GM23338 (cell line): ENCODE measurements at regions not wholly inside any gene's neighbourhood (a gene's known extent, or its start where the extent isn't known, plus 50 kb on each side); places are given as distances from the start of the nearest gene placed in this dataset.

ENCODE experiments used
- ATAC-seq: fragments of 200-7000 bp; cut with Tn5 transposase; 3 replicates; pipeline ENCODE4 v1.9.1; 2020
- DNase-seq: peaks from one replicate; pipeline ENCODE4 v3.0.0-alpha.2; 2015; ENCODE audit warnings: low spot score
- H2AFZ ChIP-seq: fragments of 200-600 bp; sonication (generic); 2 replicates; pipeline ENCODE4 v1.8.0; 2016; ENCODE audit warnings: antibody characterized with exemption, mild to moderate bottlenecking, moderate library complexity
- H3F3A ChIP-seq: fragments of 200-600 bp; sonication (generic); replicated peaks from 2 replicates; pipeline ENCODE4 v1.8.0; 2017; ENCODE audit warnings: antibody characterized with exemption, mixed run types, low read depth
- H3K27ac ChIP-seq: fragments of 200-600 bp; sonication (generic); 2 replicates; pipeline ENCODE4 v1.6.1; 2016; ENCODE audit warnings: low read depth
- H3K27me3 ChIP-seq: fragments of 200-600 bp; sonication (generic); 2 replicates; pipeline ENCODE4 v1.8.0; 2016; ENCODE audit warnings: mild to moderate bottlenecking, mixed run types, moderate library complexity; ENCODE audit not compliant: insufficient read depth
- H3K36me3 ChIP-seq: fragments of 200-600 bp; sonication (generic); 2 replicates; pipeline ENCODE4 v1.8.0; 2016; ENCODE audit warnings: mild to moderate bottlenecking; ENCODE audit not compliant: insufficient read depth
- H3K4me1 ChIP-seq: fragments of 200-600 bp; sonication (generic); 2 replicates; pipeline ENCODE4 v1.8.0; 2016; ENCODE audit warnings: mild to moderate bottlenecking, moderate library complexity; ENCODE audit not compliant: insufficient read depth
- H3K4me2 ChIP-seq: fragments of 200-600 bp; sonication (generic); 2 replicates; pipeline ENCODE4 v1.7.1; 2017; ENCODE audit warnings: mixed run types
- H3K4me3 ChIP-seq: fragments of 200-600 bp; sonication (generic); 2 replicates; pipeline ENCODE4 v1.6.1; 2016; ENCODE audit warnings: mixed run types
- H3K79me2 ChIP-seq: fragments of 200-600 bp; sonication (generic); replicated peaks from 2 replicates; pipeline ENCODE4 v1.8.0; 2017; ENCODE audit warnings: mild to moderate bottlenecking; ENCODE audit not compliant: insufficient read depth
- H3K9me2 ChIP-seq: fragments of 200-600 bp; sonication (generic); 2 replicates; pipeline ENCODE4 v1.8.0; 2017; ENCODE audit not compliant: insufficient read depth
- H4K20me1 ChIP-seq: fragments of 200-600 bp; sonication (generic); replicated peaks from 2 replicates; pipeline ENCODE4 v1.8.0; 2017; ENCODE audit warnings: mild to moderate bottlenecking; ENCODE audit not compliant: insufficient read depth
- H3K27ac Mint-ChIP-seq: 2 replicates; pipeline ENCODE4 v1.8.0; 2020; ENCODE audit warnings: inconsistent platforms, mild to moderate bottlenecking, moderate library complexity, mixed read lengths
- H3K27me3 Mint-ChIP-seq: 3 replicates; pipeline ENCODE4 v1.8.0; 2022; ENCODE audit warnings: low read depth, mild to moderate bottlenecking, moderate library complexity, mixed read lengths, inconsistent platforms; ENCODE audit not compliant: insufficient read depth, poor library complexity
- H3K36me3 Mint-ChIP-seq: 3 replicates; pipeline ENCODE4 v1.8.0; 2021; ENCODE audit warnings: low read depth, mild to moderate bottlenecking, inconsistent platforms, moderate library complexity, mixed read lengths
- H3K4me1 Mint-ChIP-seq: 3 replicates; pipeline ENCODE4 v1.8.0; 2020; ENCODE audit warnings: mild to moderate bottlenecking, inconsistent platforms, mixed read lengths
- H3K4me3 Mint-ChIP-seq: 3 replicates; pipeline ENCODE4 v1.8.0; 2021; ENCODE audit warnings: moderate library complexity, mild to moderate bottlenecking, inconsistent platforms, mixed read lengths
- H3K9me3 Mint-ChIP-seq: 3 replicates; pipeline ENCODE4 v1.8.0; 2020; ENCODE audit warnings: moderate library complexity, mild to moderate bottlenecking, inconsistent platforms, mixed read lengths
- CREB1 ChIP-seq: fragments of 250-450 bp; sonication (Bioruptor Pico); IDR thresholded peaks from 2 replicates; pipeline ENCODE4 v1.5.0; 2020; ENCODE audit warnings: low read depth, mild to moderate bottlenecking, moderate library complexity
- CTCF ChIP-seq, 2 experiments: fragments of 200-600 bp in 1 of 2; sonication (generic) in 1 of 2; conservative IDR thresholded peaks; 2 replicates each; pipeline versions ENCODE4 v1.5.1 to v1.6.1; 2016 to 2017; ENCODE audit warnings: antibody characterized with exemption in 2 of 2, low read depth in 2 of 2, mild to moderate bottlenecking in 2 of 2, moderate library complexity in 1 of 2
- EZH2 ChIP-seq: fragments of 200-600 bp; sonication (generic); IDR thresholded peaks from one replicate; pipeline ENCODE4 v1.8.0; 2017; ENCODE audit warnings: antibody characterized with exemption, mild to moderate bottlenecking, low read depth; ENCODE audit not compliant: unreplicated experiment
- EZH2phosphoT487 ChIP-seq: fragments of 200-600 bp; sonication (generic); IDR thresholded peaks from one replicate; pipeline ENCODE4 v1.8.1; 2018; ENCODE audit warnings: antibody characterized with exemption; ENCODE audit not compliant: unreplicated experiment
- JUNB ChIP-seq: IDR thresholded peaks from one replicate; pipeline ENCODE4 v1.6.1; 2016; ENCODE audit warnings: antibody characterized with exemption; ENCODE audit not compliant: unreplicated experiment
- NANOG ChIP-seq: IDR thresholded peaks from 2 replicates; pipeline ENCODE4 v1.6.1; 2016; ENCODE audit warnings: antibody characterized with exemption, borderline replicate concordance
- POLR2AphosphoS5 ChIP-seq: IDR thresholded peaks from 2 replicates; pipeline ENCODE4 v1.6.1; 2016; ENCODE audit warnings: antibody characterized with exemption, low read depth
- REST ChIP-seq: IDR thresholded peaks from one replicate; pipeline ENCODE4 v1.6.1; 2018; ENCODE audit warnings: antibody characterized with exemption; ENCODE audit not compliant: unreplicated experiment
- STAT1 ChIP-seq: IDR thresholded peaks from one replicate; pipeline ENCODE4 v1.6.1; 2016; ENCODE audit warnings: antibody characterized with exemption; ENCODE audit not compliant: unreplicated experiment
- ZNF114 ChIP-seq: fragments of 250-450 bp; sonication (Bioruptor Pico); IDR thresholded peaks from 2 replicates; pipeline ENCODE4 v1.5.0; 2020; ENCODE audit warnings: mild to moderate bottlenecking, moderate library complexity
- TF ChIP-seq, protein P1 (sequence below): IDR thresholded peaks from 2 replicates; pipeline ENCODE4 v1.6.1; 2016; ENCODE audit warnings: antibody characterized with exemption

DNA sequence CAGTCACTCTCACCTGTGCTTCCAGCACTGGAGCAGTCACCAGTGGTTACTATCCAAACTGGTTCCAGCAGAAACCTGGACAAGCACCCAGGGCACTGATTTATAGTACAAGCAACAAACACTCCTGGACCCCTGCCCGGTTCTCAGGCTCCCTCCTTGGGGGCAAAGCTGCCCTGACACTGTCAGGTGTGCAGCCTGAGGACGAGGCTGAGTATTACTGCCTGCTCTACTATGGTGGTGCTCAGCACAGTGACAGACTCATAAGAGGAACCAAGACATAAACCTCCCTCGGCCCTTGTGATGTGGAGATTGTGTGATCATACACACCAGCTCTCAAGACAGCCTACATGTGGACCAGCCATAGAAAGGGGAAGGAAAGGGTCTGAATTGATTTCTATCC lies 113.3 kb downstream of the ZNF280B start:
- Histone ChIP-seq H3K36me3 (no peaks in the 10 kb centered on the region; the same call in 1 of the 2 replicates), H3K4me3 (no peak overlapping the region), H3K4me1 (no peaks in the 10 kb centered on the region), H3K4me2 (no peak overlapping the region), H3K27me3 (peaks cover 100% of the 10 kb centered on the region), H3K79me2 (no peaks in the 10 kb centered on the region), H2AFZ (no peak overlapping the region), H3K27ac (no peak overlapping the region), H3F3A (no peaks in the 10 kb centered on the region), H4K20me1 (no peaks in the 10 kb centered on the region), H3K9me2 (no peaks in the 10 kb centered on the region)
- TF ChIP-seq EZH2, result no peak
- no peak for TF ChIP-seq CTCF (conservative IDR thresholded peaks at IDR 0.05; ENCODE audit: low read depth in 2 of 2)
- TF ChIP-seq, protein P1, sequence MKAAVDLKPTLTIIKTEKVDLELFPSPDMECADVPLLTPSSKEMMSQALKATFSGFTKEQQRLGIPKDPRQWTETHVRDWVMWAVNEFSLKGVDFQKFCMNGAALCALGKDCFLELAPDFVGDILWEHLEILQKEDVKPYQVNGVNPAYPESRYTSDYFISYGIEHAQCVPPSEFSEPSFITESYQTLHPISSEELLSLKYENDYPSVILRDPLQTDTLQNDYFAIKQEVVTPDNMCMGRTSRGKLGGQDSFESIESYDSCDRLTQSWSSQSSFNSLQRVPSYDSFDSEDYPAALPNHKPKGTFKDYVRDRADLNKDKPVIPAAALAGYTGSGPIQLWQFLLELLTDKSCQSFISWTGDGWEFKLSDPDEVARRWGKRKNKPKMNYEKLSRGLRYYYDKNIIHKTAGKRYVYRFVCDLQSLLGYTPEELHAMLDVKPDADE, result no peak
- no peak for TF ChIP-seq REST
- no peak overlapping the region for H3K4me3 Mint-ChIP-seq
- H3K9me3 Mint-ChIP-seq, result peaks cover 16% of the 10 kb centered on the region
- no peak overlapping the region for H3K27ac Mint-ChIP-seq
- DNase-seq, result no peak
- no peak for ATAC-seq
- peaks cover 99% of the 10 kb centered on the region for H3K27me3 Mint-ChIP-seq
- H3K4me1 Mint-ChIP-seq, result no peaks in the 10 kb centered on the region
- no peaks in the 10 kb centered on the region for H3K36me3 Mint-ChIP-seq

GRCh38 chr22:22396741-22397291 lies 111.7 kb downstream of the ZNF280B start:
- Histone ChIP-seq H3K4me3 (no peak overlapping the region), H4K20me1 (no peaks in the 10 kb centered on the region), H3F3A (no peaks in the 10 kb centered on the region), H3K4me1 (no peaks in the 10 kb centered on the region), H3K27me3 (peaks cover 100% of the 10 kb centered on the region), H3K27ac (no peak overlapping the region), H3K4me2 (no peak overlapping the region), H3K79me2 (no peaks in the 10 kb centered on the region), H3K9me2 (no peaks in the 10 kb centered on the region), H3K36me3 (no peaks in the 10 kb centered on the region; the same call in 1 of the 2 replicates), H2AFZ (no peak overlapping the region)
- Mint-ChIP-seq H3K9me3 (peaks cover 16% of the 10 kb centered on the region), H3K4me1 (no peaks in the 10 kb centered on the region), H3K27ac (no peak overlapping the region), H3K27me3 (peaks cover 98% of the 10 kb centered on the region), H3K4me3 (no peak overlapping the region), H3K36me3 (no peaks in the 10 kb centered on the region)
- ATAC-seq, result no peak
- no peak for DNase-seq
- TF ChIP-seq JUNB (no peak), POLR2AphosphoS5 (no peak), REST (no peak), STAT1 (no peak), CREB1 (CRISPR knock-in tag) (no peak), NANOG (no peak), EZH2phosphoT487 (no peak), ZNF114 (no peak), EZH2 (no peak)
- TF ChIP-seq, protein P1, result no peak
